ENCODE measurements at regions not wholly inside any gene's neighbourhood (a gene's known extent, or its start where the extent isn't known, plus 50 kb on each side); places are given as distances from the start of the nearest gene placed in this dataset.
"Not testable (repeated sequence)": the region's sequence is repeated elsewhere in the genome, so short reads cannot be mapped to it uniquely, and the experiment has no call there.

- POLR2A ChIA-PET (ENCODE audit: unreplicated experiment), result interaction anchor here (0.5 kb wide), 1 partner anchor 76 kb away, joined by 8 read pairs; no protein-coding TSS in a partner anchor
- H2AK9ac ChIP-seq (replicated peaks; ENCODE audit: low read depth, low read length, poor library complexity); H3K14ac ChIP-seq (replicated peaks; ENCODE audit: low read depth, low read length); H3K4me1 ChIP-seq (ENCODE audit: control insufficient read depth, insufficient read depth, low read length); in situ Hi-C loops (cut with MboI; ENCODE audit: low sequenced_read_pairs); H3K23ac ChIP-seq (ENCODE audit: low read depth, low read length); H2AFZ ChIP-seq (replicated peaks; ENCODE audit: low read length, poor library complexity); H3K4me3 ChIP-seq (ENCODE audit: insufficient read depth, low read depth, low read length); H3K18ac ChIP-seq (ENCODE audit: low read depth, low read length); H2BK5ac ChIP-seq (ENCODE audit: low read depth, low read length, poor library complexity, severe bottlenecking); H4K20me1 ChIP-seq (ENCODE audit: insufficient read depth, low read length); H3K4ac ChIP-seq (ENCODE audit: low read depth, low read length); DNase-seq; H2BK20ac ChIP-seq (ENCODE audit: low read depth, low read length); H3K36me3 ChIP-seq (ENCODE audit: control insufficient read depth, insufficient read depth, low read length); H2AK5ac ChIP-seq (ENCODE audit: low read depth, low read length); H3K9me3 ChIP-seq (ENCODE audit: control insufficient read depth, insufficient read depth, low read length); H3K27ac ChIP-seq (ENCODE audit: insufficient read depth, low read length); H4K91ac ChIP-seq (ENCODE audit: insufficient read depth, low read depth, low read length); H3K4me2 ChIP-seq (ENCODE audit: low read depth, low read length); H4K8ac ChIP-seq (ENCODE audit: low read depth in 2 of 2, low read length in 2 of 2); H3K27me3 ChIP-seq (ENCODE audit: control insufficient read depth, insufficient read depth, low read length); CTCF ChIA-PET; H3K9ac ChIP-seq (ENCODE audit: low read depth, low read length); H3K9me1 ChIP-seq (ENCODE audit: insufficient read depth, low read length); H2BK15ac ChIP-seq (ENCODE audit: low read depth, low read length); BruUV-seq (replicated peaks); H4K5ac ChIP-seq (ENCODE audit: low read depth, low read length); H2BK120ac ChIP-seq (ENCODE audit: low read depth, low read length); dilution Hi-C loops (cut with HindIII; ENCODE audit: low sequenced_read_pairs, unreplicated experiment); H3K56ac ChIP-seq (ENCODE audit: extremely low read depth, insufficient read depth, low read length); ATAC-seq (ENCODE audit: low read depth); H3K79me1 ChIP-seq (ENCODE audit: low read depth in 1 of 2, low read length in 2 of 2): not testable (repeated sequence)
- 66% methylated on average over 3 of the region's 6 CpGs; no CpG with 5 or more reads in 1 of the 2 experiments for WGBS, 2 experiments (ENCODE audit: extremely low coverage in 2 of 2, insufficient read length in 1 of 2)
- intact Hi-C loops (cut with micrococcal nuclease), result loop anchor here (10.0 kb wide), 1 partner anchor 325 kb away; the partner anchor contains the start of gene TLE3
Observed at GRCh38 chr15:69769336-69769735, 316.7 kb downstream of the RPLP1 start.

- CTCF ChIA-PET; intact Hi-C loops (cut with micrococcal nuclease): not testable (repeated sequence)
- WGBS, 2 experiments (ENCODE audit: extremely low coverage in 2 of 2, insufficient read length in 1 of 2), result no CpG with 5 or more reads among the region's 3 CpGs
Observed at GRCh38 chr15:69774258-69774657, 321.6 kb downstream of the RPLP1 start.

More at GRCh38 chr15:69774258-69774657, 321.6 kb downstream of the RPLP1 start:
- H3K9me1 ChIP-seq (ENCODE audit: insufficient read depth, low read length); H4K5ac ChIP-seq (ENCODE audit: low read depth, low read length); in situ Hi-C loops (cut with MboI; ENCODE audit: low sequenced_read_pairs); H3K18ac ChIP-seq (ENCODE audit: low read depth, low read length); H2BK120ac ChIP-seq (ENCODE audit: low read depth, low read length); H2BK5ac ChIP-seq (ENCODE audit: low read depth, low read length, poor library complexity, severe bottlenecking); H3K14ac ChIP-seq (replicated peaks; ENCODE audit: low read depth, low read length); H3K27me3 ChIP-seq (ENCODE audit: control insufficient read depth, insufficient read depth, low read length); H3K4me1 ChIP-seq (ENCODE audit: control insufficient read depth, insufficient read depth, low read length); H2AK9ac ChIP-seq (replicated peaks; ENCODE audit: low read depth, low read length, poor library complexity); H3K79me1 ChIP-seq (ENCODE audit: low read depth in 1 of 2, low read length in 2 of 2); H3K4me2 ChIP-seq (ENCODE audit: low read depth, low read length); dilution Hi-C loops (cut with HindIII; ENCODE audit: low sequenced_read_pairs, unreplicated experiment); H2AK5ac ChIP-seq (ENCODE audit: low read depth, low read length); H4K91ac ChIP-seq (ENCODE audit: insufficient read depth, low read depth, low read length); H2AFZ ChIP-seq (replicated peaks; ENCODE audit: low read length, poor library complexity); H4K20me1 ChIP-seq (ENCODE audit: insufficient read depth, low read length); H3K56ac ChIP-seq (ENCODE audit: extremely low read depth, insufficient read depth, low read length); H2BK15ac ChIP-seq (ENCODE audit: low read depth, low read length); H3K36me3 ChIP-seq (ENCODE audit: control insufficient read depth, insufficient read depth, low read length); BruUV-seq (replicated peaks); H3K4ac ChIP-seq (ENCODE audit: low read depth, low read length); H3K9me3 ChIP-seq (ENCODE audit: control insufficient read depth, insufficient read depth, low read length); DNase-seq; H4K8ac ChIP-seq (ENCODE audit: low read depth in 2 of 2, low read length in 2 of 2); H2BK20ac ChIP-seq (ENCODE audit: low read depth, low read length); H3K23ac ChIP-seq (ENCODE audit: low read depth, low read length); H3K4me3 ChIP-seq (ENCODE audit: insufficient read depth, low read depth, low read length); H3K27ac ChIP-seq (ENCODE audit: insufficient read depth, low read length); ATAC-seq (ENCODE audit: low read depth); POLR2A ChIA-PET (ENCODE audit: unreplicated experiment); H3K9ac ChIP-seq (ENCODE audit: low read depth, low read length): not testable (repeated sequence)
